ENCODE measurements at regions not wholly inside any gene's neighbourhood (a gene's known extent, or its start where the extent isn't known, plus 50 kb on each side); places are given as distances from the start of the nearest gene placed in this dataset.
"Not testable (repeated sequence)": the region's sequence is repeated elsewhere in the genome, so short reads cannot be mapped to it uniquely, and the experiment has no call there.

DNA sequence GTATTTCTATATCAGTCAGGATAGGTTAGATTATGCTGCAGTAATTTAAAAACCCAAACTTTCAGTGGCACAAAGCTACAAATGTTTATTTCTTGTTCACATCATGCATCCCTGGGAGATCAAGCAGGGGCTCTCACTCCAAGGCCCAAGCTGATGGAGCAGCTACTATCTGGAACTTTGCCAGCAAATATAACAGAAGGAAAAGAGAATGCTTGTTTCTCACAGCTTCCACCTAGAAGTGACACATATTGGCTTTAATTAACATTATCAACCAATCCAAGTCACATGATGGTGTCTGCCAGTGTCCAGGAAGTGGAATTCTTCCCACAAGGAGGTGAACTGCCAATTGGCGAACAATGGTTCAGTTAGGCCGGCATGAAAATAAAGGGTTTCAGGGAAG is 306.9 kb downstream of the BCL11A start:
- no peak for DNase-seq (ENCODE audit: low read depth)

DNA sequence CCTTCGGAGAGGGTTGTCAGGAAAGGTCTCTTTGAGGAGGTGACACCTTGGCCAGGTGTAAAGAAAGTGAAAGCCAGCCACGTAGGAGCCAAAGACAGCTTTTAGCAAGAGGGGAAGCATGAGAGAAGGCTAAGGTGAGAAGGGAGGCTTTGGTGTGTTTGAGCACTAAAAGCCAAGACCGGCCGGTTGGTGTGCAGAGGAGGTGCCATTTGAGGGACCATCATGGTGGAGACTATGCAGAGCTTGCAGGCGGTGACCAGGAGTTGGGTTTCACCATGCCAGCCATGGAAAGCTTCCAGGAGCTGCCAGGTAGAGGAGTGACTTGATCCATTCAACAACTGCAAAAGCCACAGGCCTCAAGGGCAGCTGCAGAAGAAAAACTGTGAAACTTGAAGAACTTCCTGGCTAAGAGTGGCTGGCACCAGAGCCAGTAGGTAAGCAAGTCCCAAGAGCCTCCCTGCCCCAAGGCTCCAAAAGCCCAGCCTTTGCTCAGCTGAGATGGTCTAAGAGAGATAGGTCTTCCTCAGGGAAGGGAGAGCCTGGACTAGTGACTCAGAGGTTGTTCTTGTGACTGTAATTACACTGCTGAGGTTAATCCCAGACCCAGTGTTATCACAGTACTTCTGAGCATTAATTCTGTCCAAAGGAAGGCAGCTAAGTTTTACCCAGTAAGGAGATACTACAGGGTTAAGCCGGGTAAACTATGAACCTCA is 319.0 kb downstream of the BCL11A start:
- DNase-seq (ENCODE audit: low read depth), result no peak

DNA sequence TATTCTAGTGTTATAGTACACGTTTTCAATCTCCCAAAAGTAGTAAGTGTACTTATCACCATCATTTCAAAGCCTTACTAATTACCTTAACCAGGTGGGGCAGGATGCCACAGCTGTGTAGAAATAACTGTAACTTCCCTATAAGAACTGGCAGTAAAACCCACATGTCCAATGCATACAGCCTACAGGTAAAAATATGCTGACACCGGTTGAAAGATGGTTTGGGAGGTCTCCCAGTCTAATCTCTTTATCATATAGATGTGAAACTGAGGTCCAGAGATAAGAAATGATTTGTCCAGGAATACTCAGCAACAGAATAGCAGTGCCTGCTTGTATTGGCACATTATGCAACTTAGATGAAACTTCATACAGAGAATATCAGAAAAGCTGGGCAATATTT is 322.9 kb downstream of the BCL11A start:
- DNase-seq (ENCODE audit: low read depth), result no peak

- DNase-seq (ENCODE audit: low read depth), result no peak
Measured at GRCh38 chr2:60230037-60230436, 323.4 kb downstream of the BCL11A start.

GRCh38 chr2:60226943-60227342 is 326.5 kb downstream of the BCL11A start:
- no peak for DNase-seq (ENCODE audit: low read depth)

DNA sequence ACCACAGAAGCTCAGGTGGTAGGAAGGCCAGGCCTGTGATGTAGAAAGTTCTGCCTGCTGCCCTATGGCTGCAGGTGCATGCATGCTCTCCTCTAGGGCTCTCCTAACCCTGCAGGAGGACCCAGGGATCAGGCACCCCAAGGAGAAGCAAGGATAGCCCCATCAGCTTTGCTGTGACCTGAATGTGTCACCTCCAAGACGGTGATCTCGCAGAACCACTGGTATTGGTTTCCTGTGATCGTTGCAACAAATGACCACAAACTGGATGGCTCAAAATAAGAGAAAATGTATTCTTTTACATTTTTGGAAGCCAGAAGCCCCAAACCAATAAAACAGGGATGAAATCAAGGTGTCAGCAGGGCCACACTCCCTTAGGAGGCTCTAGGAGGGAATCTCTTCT is 327.3 kb downstream of the BCL11A start:
- no peak for DNase-seq (ENCODE audit: low read depth)

- no peak for DNase-seq (ENCODE audit: low read depth)
Measured at GRCh38 chr2:60223859-60224258, 329.6 kb downstream of the BCL11A start.

DNA sequence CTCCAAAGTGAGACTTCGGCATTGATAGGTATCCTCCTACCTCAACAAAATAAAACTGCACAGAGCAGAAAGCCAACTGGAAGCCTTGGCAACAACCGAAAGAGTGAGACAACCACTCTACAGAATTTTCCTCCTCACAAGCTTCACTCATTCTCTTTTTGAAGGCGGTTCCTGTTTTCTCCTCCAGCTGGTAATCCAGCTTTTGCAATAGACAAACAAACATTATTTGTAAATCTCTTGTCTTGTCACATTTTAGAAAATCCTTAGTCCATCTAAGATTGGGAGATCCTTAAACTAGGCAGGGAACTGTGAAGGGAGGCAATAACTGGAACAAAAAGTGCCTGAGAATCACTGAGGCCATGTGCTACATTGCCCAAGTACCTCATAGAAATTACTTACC is 332.4 kb downstream of the BCL11A start:
- no peak for DNase-seq (ENCODE audit: low read depth)

DNA sequence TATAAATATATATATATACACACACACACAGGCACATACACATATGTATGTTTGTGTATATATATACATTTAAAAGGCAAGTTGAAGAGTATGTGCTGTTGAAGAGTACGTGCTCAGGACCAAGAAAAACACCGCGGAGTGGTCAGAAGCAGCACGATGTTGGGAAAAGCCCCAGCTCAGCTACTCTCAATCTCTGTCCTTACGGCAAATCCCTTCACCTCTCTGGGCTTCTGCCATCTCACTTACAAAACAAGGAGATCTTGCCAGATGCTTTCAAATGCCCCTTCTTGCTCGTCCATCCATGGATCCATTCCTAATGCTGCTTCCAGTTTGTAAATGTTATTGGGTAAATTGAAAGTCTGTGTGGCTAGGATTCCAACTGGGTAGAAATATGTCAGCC is 333.9 kb downstream of the BCL11A start:
- DNase-seq (ENCODE audit: low read depth), result no peak

- no peak for DNase-seq (ENCODE audit: low read depth)
Measured at GRCh38 chr2:60216452-60216995, 336.9 kb downstream of the BCL11A start.

GRCh38 chr2:60215386-60215901 is 338.0 kb downstream of the BCL11A start:
- DNase-seq (ENCODE audit: low read depth), result no peak

DNA sequence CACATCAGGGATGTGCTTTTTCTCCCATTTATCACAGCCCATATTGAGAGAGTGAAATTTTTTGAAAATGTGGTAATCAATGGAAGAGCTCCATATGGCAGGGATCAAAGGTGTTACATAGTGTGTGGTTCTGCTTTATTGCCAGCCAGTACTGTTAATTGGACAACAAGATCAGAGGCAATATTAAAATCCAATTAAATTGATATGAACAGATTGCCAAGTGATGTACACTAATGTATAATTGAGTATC is 338.9 kb downstream of the BCL11A start:
- no peak for DNase-seq (ENCODE audit: low read depth)

DNA sequence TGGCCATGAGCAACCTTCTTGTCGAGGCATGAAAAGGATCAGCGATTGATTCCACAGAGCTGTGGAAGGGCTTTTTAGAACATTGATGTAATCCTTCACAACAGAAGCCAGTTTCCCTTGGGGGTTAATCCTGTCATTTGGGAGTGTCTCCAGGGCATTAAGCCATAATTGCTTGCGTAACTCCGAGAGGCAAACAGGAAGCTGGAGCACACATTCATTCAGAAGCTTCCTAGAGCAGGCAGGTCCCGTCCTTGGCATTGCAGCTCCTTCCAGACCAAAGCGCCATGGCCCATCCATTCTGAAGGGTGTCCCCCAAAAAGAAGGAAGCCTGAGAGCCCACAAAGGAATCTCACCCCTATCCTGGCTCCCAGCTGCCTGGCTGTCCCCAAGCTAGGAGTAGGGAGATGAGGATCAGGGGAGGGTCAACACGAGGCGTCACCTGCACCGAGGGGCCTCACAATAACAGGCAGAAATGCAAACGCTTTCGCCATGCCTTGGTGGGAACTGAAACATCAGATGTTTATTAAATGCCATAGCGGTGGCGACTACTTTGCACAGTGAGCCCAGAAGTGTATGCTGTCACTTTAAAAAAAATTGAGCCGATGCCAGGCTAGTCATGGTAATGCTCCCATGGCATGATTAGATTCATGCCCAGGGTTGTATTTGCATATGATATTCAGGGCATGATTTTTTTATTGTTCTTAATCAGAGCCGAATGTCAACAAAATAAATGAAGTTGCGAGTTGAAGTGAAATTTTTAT is 339.4 kb downstream of the BCL11A start:
- DNase-seq (ENCODE audit: low read depth), result peak; percentile 0

DNA sequence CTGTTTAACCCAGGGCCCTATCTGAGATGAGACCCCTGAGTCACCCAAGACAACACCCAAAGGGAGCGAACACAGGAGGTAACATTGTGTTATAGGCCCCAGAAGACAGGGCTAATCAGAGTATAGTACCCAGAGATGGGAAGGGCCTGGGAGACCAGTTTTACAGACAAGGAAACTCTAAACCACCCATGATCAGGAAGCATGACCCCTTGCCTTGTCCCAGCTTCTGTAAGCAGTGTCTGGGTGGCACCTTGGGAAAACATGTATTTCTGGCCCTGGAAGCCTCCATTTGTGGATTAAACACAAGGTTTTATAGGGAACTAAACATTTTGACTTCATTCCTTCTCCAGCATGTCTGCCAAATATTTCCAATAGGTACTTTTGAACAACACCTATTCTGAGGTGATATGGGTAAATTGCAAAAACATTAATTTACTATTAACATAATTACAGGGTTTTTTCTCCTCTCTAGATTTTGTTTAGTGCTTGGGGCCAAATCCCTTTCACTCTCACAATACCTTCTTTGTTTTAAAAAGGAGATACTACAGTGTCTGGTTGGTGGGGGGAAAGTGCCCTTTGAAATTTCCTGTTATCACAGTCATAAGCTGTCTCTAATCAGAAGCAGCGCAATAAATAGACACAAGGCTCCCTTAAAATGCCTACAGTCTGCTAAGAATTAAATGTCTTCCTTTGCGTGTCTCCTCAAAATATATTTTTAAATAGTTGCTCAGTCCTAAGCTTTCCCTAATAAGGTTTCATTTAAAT is 341.1 kb downstream of the BCL11A start:
- no peak for DNase-seq (ENCODE audit: low read depth)

GRCh38 chr2:60189006-60189405 is 364.4 kb downstream of the BCL11A start:
- not testable (repeated sequence) for DNase-seq (ENCODE audit: low read depth)

DNA sequence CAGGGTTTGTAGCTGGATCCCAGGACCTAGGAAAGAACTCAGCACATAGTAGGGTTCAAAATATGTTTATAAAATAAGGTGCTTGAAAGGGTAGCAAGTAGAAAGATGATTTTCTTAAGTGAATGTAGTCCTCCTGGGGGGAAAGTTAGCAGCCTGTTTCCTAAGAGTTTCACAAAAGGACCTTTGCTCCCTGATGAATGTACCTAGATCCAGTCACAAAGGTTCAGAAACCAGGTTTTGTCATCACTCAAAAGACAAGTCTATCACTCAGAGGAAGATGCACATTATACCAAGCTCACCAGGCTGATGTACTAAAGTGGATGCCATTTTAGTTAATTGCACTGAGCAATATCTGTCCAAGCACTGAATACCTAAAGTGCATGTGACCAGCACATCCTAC is 378.2 kb downstream of the BCL11A start:
- no peak for DNase-seq (ENCODE audit: low read depth)

DNA sequence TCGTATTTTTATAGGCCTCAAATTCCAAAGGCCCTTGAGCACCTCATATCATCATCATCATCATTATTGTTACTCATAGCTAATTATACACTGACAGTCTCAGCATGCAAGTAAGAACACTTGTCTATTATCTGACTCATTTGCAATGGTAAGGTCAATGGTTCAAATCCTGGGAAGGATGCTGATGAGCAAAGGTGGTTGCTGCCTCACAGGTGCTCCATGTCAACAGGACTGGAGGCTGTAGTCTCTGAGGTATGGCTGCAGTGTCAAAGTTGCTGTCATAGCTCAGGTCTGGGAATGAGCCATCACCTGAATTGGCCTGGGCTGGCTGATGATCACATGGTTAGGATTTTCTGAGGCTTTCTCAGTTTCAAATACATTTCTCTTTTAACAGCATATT is 379.3 kb downstream of the BCL11A start:
- no peak for DNase-seq (ENCODE audit: low read depth)

- no peak for DNase-seq (ENCODE audit: low read depth)
Measured at GRCh38 chr2:60172801-60173200, 380.7 kb downstream of the BCL11A start.

GRCh38 chr2:60170272-60170671 is 383.2 kb downstream of the BCL11A start:
- no peak for DNase-seq (ENCODE audit: low read depth)

DNA sequence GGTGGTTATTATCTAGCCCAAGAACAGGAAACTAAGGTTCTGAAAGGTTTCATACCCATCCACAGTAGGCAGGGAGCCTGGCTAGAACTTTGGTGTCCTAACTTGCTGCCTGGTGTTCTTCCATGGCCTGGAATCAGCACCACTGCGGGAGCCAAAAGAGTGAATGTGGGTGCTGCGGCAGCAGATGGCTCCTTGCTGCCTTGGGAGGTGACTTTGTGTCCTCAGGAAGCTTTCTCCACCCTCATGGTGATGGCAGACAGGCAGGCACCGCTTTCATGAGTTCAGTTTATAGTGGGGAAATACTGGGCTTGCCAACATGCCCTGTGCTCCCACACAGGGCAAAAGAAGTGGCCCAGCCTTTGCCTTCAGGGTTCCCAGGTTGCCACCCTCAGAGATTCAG is 385.2 kb downstream of the BCL11A start:
- no peak for DNase-seq (ENCODE audit: low read depth)

DNA sequence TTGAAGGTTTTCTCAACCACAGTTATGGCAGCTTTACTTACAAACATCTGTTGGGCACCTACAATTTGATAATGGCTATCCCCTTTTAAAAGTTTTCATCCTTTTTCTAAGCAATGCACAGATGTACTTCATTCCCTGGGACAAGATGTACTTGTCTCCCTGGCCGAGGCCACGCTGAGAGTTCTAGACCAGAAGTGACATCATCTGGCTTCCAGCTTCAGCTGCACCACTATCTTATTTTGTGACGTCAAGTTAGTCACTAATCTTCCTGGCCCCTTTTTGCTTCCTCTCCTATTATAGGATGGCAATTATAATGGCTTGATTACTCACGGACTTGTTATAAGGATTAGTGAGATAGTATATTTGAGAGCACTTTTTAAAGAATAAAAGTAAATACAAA is 386.4 kb downstream of the BCL11A start:
- no peak for DNase-seq (ENCODE audit: low read depth)

GRCh38 chr2:60163691-60164090 is 389.8 kb downstream of the BCL11A start:
- DNase-seq (ENCODE audit: low read depth), result no peak

GRCh38 chr2:60159519-60159918 is 393.9 kb downstream of the BCL11A start:
- DNase-seq (ENCODE audit: low read depth), result no peak

Measured in GM04504 (cell line).